Globus pallidus (tissue), 1 donor: ENCODE measurements at regions not wholly inside any gene's neighbourhood (a gene's known extent, or its start where the extent isn't known, plus 50 kb on each side); places are given as distances from the start of the nearest gene placed in this dataset.
"Not testable (repeated sequence)": the region's sequence is repeated elsewhere in the genome, so short reads cannot be mapped to it uniquely, and the experiment has no call there.

Source experiments
- DNase-seq: peaks from one replicate; pipeline ENCODE4 v3.0.0-alpha.2; 2015; ENCODE audit warnings: low spot score

DNA sequence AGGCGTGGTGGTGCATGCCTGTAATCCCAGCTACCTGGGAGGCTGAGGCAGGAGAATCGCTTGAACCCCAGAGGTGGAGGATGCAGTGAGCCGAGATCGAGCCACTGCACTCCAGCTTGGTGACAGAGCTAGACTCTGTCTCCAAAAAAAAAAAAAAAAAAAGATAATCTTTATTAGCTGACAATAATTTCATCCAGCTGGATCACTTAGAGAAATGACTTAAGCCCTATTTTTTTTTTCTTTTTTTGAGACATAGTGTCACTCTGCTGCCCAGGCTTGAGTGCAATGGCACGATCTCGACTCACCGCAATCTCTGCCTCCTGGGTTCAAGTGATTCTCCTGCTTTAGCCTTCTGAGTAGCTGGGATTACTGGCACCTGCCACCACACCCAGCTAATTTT, 51.6 kb upstream of the MAP4K4 start:
- not testable (repeated sequence) for DNase-seq

GRCh38 chr2:101644842-101645383, 52.6 kb upstream of the MAP4K4 start:
- no peak for DNase-seq

- no peak for DNase-seq
Observed at GRCh38 chr2:101643004-101643524, 54.4 kb upstream of the MAP4K4 start.

- no peak for DNase-seq
Observed at GRCh38 chr2:101638817-101639605, 58.5 kb upstream of the MAP4K4 start.

- DNase-seq, result no peak
Observed at GRCh38 chr2:101638181-101638711, 59.3 kb upstream of the MAP4K4 start.

GRCh38 chr2:101630224-101630949, 67.1 kb upstream of the MAP4K4 start:
- DNase-seq, result no peak

- DNase-seq, result no peak
Observed at GRCh38 chr2:101628030-101628392, 69.5 kb upstream of the MAP4K4 start.

DNA sequence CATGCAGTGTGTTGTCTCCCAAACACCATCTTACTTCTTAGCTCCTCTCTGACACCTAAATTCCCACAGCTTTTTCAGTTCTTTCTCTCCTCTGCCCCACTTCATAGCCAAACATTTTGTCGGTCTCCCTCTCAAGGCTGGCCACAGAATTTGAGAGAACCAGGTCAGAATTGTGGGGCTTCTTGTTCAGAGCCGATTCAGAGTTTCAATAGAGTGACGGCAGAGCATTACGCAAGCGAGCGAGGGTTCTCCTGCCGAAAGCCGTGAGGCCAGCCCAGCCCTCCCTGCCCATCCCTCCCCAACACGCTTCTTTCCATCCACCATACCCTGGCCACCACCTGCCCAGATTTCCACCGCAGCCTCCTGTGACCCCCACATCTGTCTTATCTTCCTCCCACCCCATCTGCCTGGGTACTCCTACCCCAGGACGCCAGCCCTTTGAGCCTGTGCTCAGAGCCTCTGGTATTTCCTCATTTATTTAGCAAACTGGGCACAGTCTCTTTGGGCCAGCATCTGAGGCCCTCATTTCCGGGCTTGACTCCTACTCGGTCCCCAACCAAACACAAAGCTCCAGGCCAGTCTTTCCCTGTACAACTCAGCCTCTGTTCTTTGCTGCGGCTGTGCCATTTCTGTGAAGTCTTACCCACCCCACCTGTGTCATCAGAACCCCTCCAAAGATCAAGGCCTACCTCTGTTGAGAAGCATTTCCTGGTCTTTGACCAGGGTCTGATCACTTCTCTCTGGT, 70.0 kb upstream of the MAP4K4 start:
- DNase-seq, result no peak

GRCh38 chr2:101625814-101626213, 71.7 kb upstream of the MAP4K4 start:
- DNase-seq, result not testable (repeated sequence)

DNA sequence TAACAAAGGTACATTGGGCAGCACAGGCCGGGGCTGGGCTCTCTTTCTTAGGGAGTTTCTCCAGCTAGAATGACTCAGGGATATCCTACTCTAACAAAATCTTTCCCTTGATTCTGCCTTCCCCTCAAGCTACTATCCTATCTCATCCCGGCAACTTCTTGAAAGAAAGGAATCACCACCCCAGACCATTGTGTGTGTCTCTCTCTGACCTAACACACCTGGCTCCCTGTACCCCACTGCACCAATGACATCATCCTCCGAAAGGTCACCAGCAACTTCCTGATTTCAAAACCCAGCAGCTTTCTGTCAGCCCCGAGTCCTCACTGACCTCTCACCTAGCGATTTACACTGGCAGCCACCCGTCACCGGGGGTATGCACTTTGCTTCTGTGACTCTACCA, 72.1 kb upstream of the MAP4K4 start:
- no peak for DNase-seq

- DNase-seq, result no peak
Observed at GRCh38 chr2:101624706-101625332, 72.7 kb upstream of the MAP4K4 start.

GRCh38 chr2:101623031-101623521, 74.4 kb upstream of the MAP4K4 start:
- DNase-seq, result no peak

GRCh38 chr2:101622210-101623030, 75.1 kb upstream of the MAP4K4 start:
- no peak for DNase-seq

DNA sequence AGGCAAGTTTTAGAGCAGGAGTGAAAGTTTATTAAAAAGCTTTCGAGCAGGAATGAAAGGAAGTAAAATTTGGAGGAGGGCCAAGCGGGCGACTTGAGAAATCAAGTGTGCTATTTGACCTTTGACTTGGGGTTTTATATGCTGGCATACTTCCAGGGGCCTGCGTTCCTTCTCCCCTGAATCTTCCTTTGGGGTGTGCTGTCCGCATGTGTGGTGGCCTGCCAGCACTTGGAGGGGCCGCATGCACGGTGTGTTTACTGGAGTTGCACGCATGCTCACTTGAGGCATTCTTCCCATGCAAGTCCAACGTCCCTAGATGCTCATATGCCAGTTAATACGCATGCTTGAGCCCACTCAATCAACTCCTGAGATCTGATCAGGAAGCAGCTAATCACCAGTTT, 78.3 kb upstream of the MAP4K4 start:
- DNase-seq, result no peak

- DNase-seq, result no peak
Observed at GRCh38 chr2:101617796-101618195, 79.7 kb upstream of the MAP4K4 start.

- DNase-seq, result no peak
Observed at GRCh38 chr2:101617188-101617587, 80.3 kb upstream of the MAP4K4 start.

GRCh38 chr2:101614127-101614759, 83.3 kb upstream of the MAP4K4 start:
- DNase-seq, result no peak

DNA sequence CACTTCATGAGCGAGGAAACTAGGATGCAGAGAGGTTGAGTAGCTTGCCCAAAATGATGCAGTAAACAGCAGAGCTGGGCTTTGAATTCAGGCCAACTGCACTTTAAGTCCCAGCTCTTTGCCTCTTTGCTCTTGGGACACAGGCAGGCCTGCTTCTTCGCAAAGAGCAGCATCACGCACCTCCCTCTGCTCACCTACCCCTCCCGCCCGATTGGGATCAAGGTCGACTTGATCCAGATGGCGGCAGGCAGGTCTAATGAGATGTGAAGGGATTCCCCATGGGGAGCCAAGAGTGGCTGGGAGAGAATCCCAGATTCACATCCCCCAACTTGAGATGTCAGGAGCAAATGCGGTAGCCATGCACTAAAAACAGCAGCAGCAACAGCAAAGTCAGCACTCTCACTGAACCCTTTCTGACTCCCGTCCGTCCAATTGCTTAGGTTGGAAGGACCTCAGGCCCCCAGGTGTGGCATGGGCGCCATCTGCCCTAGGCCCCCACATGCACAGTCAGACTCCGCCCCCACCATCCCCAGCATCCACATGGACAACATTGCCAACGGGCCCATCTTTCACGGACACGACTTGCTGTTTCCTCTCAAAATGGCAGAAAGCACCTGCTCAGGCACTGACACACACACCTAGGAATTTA, 84.3 kb upstream of the MAP4K4 start:
- DNase-seq, result no peak

- DNase-seq, result no peak
Observed at GRCh38 chr2:101612019-101612418, 85.5 kb upstream of the MAP4K4 start.
